Hepatic stellate cell (primary cell): ENCODE measurements at regions not wholly inside any gene's neighbourhood (a gene's known extent, or its start where the extent isn't known, plus 50 kb on each side); places are given as distances from the start of the nearest gene placed in this dataset.

ENCODE experiments used
- DNase-seq: peaks from one replicate; pipeline ENCODE4 v3.0.0; 2011; ENCODE audit warnings: low spot score

GRCh38 chr5:51034222-51034901, 348.9 kb upstream of the ISL1 start:
- DNase-seq: no peak

GRCh38 chr5:51039424-51040329, 343.6 kb upstream of the ISL1 start:
- no peak for DNase-seq

GRCh38 chr5:51043745-51044144, 339.5 kb upstream of the ISL1 start:
- no peak for DNase-seq

- DNase-seq: no peak
Measured at GRCh38 chr5:51047369-51047768, 335.9 kb upstream of the ISL1 start.

GRCh38 chr5:51053361-51053760, 329.9 kb upstream of the ISL1 start:
- DNase-seq: no peak

- no peak for DNase-seq
Measured at GRCh38 chr5:51060953-51061352, 322.3 kb upstream of the ISL1 start.

- DNase-seq: no peak
Measured at GRCh38 chr5:51072937-51073336, 310.3 kb upstream of the ISL1 start.

GRCh38 chr5:51082741-51083140, 300.5 kb upstream of the ISL1 start:
- no peak for DNase-seq

- no peak for DNase-seq
Measured at GRCh38 chr5:51091816-51092215, 291.4 kb upstream of the ISL1 start.

GRCh38 chr5:51095486-51095885, 287.8 kb upstream of the ISL1 start:
- no peak for DNase-seq

- DNase-seq: no peak
Measured at GRCh38 chr5:51096859-51097258, 286.4 kb upstream of the ISL1 start.

- DNase-seq: no peak
Measured at GRCh38 chr5:51099173-51099853, 283.9 kb upstream of the ISL1 start.

- DNase-seq: no peak
Measured at GRCh38 chr5:51104556-51104955, 278.7 kb upstream of the ISL1 start.

GRCh38 chr5:51109786-51110410, 273.4 kb upstream of the ISL1 start:
- no peak for DNase-seq

- no peak for DNase-seq
Measured at GRCh38 chr5:51131266-51131665, 252.0 kb upstream of the ISL1 start.

- no peak for DNase-seq
Measured at GRCh38 chr5:51138164-51138563, 245.1 kb upstream of the ISL1 start.

GRCh38 chr5:51148437-51148836, 234.8 kb upstream of the ISL1 start:
- DNase-seq: no peak

GRCh38 chr5:51156222-51156621, 227.0 kb upstream of the ISL1 start:
- no peak for DNase-seq

- DNase-seq: no peak
Measured at GRCh38 chr5:51156838-51157237, 226.4 kb upstream of the ISL1 start.

GRCh38 chr5:51159164-51159563, 224.1 kb upstream of the ISL1 start:
- no peak for DNase-seq

- no peak for DNase-seq
Measured at GRCh38 chr5:51159606-51160005, 223.6 kb upstream of the ISL1 start.

GRCh38 chr5:51162245-51162644, 221.0 kb upstream of the ISL1 start:
- no peak for DNase-seq
